Osteoblast (primary cell): ENCODE measurements at regions not wholly inside any gene's neighbourhood (a gene's known extent, or its start where the extent isn't known, plus 50 kb on each side); places are given as distances from the start of the nearest gene placed in this dataset.

ENCODE experiments used
- DNase-seq: peaks from one replicate; pipeline ENCODE4 v3.0.0; 2011; ENCODE audit warnings: low spot score, mixed read lengths; ENCODE audit not compliant: insufficient read length; ENCODE audit errors: missing footprints
- H2AFZ ChIP-seq: 2 replicates; pipeline ENCODE4 v1.6.0; 2011; ENCODE audit warnings: mild to moderate bottlenecking, low read length
- H3K27ac ChIP-seq: 2 replicates; pipeline ENCODE4 v1.5.1; 2011; ENCODE audit warnings: mild to moderate bottlenecking, low read depth, low read length, moderate library complexity
- H3K27me3 ChIP-seq: 2 replicates; pipeline ENCODE4 v1.6.0; 2012; ENCODE audit warnings: mild to moderate bottlenecking, control low read depth, inconsistent platforms, low read length, moderate library complexity; ENCODE audit not compliant: insufficient read depth
- H3K36me3 ChIP-seq: 2 replicates; pipeline ENCODE4 v1.5.1; 2011; ENCODE audit warnings: mild to moderate bottlenecking, low read length, control low read depth, moderate library complexity; ENCODE audit not compliant: insufficient read depth
- H3K4me1 ChIP-seq: 2 replicates; pipeline ENCODE4 v1.5.1; 2011; ENCODE audit warnings: mild to moderate bottlenecking, low read length, control low read depth, moderate library complexity; ENCODE audit not compliant: insufficient read depth
- H3K4me2 ChIP-seq: 2 replicates; pipeline ENCODE4 v1.6.0; 2011; ENCODE audit warnings: mild to moderate bottlenecking, low read length; ENCODE audit not compliant: insufficient read depth
- H3K4me3 ChIP-seq: fragments of 200-600 bp; sonication (generic); 3 replicates; pipeline ENCODE4 v1.5.1; 2012; ENCODE audit warnings: mild to moderate bottlenecking, low read length, inconsistent platforms; ENCODE audit not compliant: insufficient read depth
- H3K79me2 ChIP-seq: 2 replicates; pipeline ENCODE4 v1.6.0; 2012; ENCODE audit warnings: mild to moderate bottlenecking, low read length, control low read depth, inconsistent platforms; ENCODE audit not compliant: insufficient read depth
- H3K9me3 ChIP-seq: 2 replicates; pipeline ENCODE4 v1.5.1; 2011; ENCODE audit warnings: low read depth, low read length, control low read depth
- H4K20me1 ChIP-seq: 2 replicates; pipeline ENCODE4 v1.6.0; 2012; ENCODE audit warnings: mild to moderate bottlenecking, low read length, control low read depth; ENCODE audit not compliant: insufficient read depth
- TF ChIP-seq, protein P1 (sequence below): IDR thresholded peaks from 2 replicates; pipeline ENCODE4 v1.5.1; 2011; ENCODE audit warnings: mild to moderate bottlenecking, low read depth, low read length, moderate library complexity; ENCODE audit errors: extremely low read depth

DNA sequence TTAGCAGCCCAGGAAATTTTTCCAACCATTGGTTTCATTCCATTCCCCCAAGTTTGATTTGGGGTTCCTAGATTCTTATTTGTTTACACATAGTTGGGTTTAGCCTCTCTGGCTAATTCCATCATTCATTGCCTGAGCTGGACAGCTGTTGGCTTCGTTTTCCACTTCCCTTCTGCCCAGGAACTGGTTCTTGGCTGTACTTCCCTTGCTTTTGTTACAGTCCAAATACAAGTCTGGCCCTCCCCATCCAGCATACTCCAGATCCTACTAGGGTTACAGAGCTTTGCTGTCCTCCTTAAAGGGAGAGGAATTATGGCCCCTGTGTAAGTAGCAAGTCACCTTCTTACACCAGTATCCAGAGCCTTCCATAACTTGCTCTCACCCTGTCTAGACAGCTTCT is 356.3 kb downstream of the FAT3 start:
- Histone ChIP-seq H4K20me1 (no peaks in the 10 kb centered on the region), H3K4me1 (no peaks in the 10 kb centered on the region), H3K4me2 (no peak overlapping the region), H2AFZ (no peak overlapping the region), H3K9me3 (no peaks in the 10 kb centered on the region), H3K4me3 (no peak overlapping the region), H3K36me3 (no peaks in the 10 kb centered on the region), H3K79me2 (no peaks in the 10 kb centered on the region), H3K27ac (no peak overlapping the region), H3K27me3 (no peaks in the 10 kb centered on the region)
- TF ChIP-seq, protein P1, sequence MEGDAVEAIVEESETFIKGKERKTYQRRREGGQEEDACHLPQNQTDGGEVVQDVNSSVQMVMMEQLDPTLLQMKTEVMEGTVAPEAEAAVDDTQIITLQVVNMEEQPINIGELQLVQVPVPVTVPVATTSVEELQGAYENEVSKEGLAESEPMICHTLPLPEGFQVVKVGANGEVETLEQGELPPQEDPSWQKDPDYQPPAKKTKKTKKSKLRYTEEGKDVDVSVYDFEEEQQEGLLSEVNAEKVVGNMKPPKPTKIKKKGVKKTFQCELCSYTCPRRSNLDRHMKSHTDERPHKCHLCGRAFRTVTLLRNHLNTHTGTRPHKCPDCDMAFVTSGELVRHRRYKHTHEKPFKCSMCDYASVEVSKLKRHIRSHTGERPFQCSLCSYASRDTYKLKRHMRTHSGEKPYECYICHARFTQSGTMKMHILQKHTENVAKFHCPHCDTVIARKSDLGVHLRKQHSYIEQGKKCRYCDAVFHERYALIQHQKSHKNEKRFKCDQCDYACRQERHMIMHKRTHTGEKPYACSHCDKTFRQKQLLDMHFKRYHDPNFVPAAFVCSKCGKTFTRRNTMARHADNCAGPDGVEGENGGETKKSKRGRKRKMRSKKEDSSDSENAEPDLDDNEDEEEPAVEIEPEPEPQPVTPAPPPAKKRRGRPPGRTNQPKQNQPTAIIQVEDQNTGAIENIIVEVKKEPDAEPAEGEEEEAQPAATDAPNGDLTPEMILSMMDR: no peak
- no peak for DNase-seq

GRCh38 chr11:92588393-92588792 is 363.8 kb downstream of the FAT3 start:
- Histone ChIP-seq H4K20me1 (no peaks in the 10 kb centered on the region), H3K4me1 (no peaks in the 10 kb centered on the region), H3K27me3 (no peaks in the 10 kb centered on the region), H3K27ac (no peak overlapping the region), H3K36me3 (no peaks in the 10 kb centered on the region), H3K9me3 (no peaks in the 10 kb centered on the region), H3K4me2 (no peak overlapping the region), H2AFZ (no peak overlapping the region), H3K4me3 (no peak overlapping the region), H3K79me2 (no peaks in the 10 kb centered on the region)
- DNase-seq: no peak
- TF ChIP-seq, protein P1: no peak

GRCh38 chr11:92589512-92589911 is 364.9 kb downstream of the FAT3 start:
- H2AFZ ChIP-seq: no peak overlapping the region
- H3K9me3 ChIP-seq: no peaks in the 10 kb centered on the region
- H4K20me1 ChIP-seq: no peaks in the 10 kb centered on the region
- H3K4me3 ChIP-seq: no peak overlapping the region
- H3K27ac ChIP-seq: no peak overlapping the region
- H3K4me1 ChIP-seq: no peaks in the 10 kb centered on the region
- TF ChIP-seq, protein P1: no peak
- no peaks in the 10 kb centered on the region for H3K36me3 ChIP-seq
- no peak overlapping the region for H3K4me2 ChIP-seq
- DNase-seq: no peak
- H3K27me3 ChIP-seq: no peaks in the 10 kb centered on the region
- H3K79me2 ChIP-seq: no peaks in the 10 kb centered on the region

DNA sequence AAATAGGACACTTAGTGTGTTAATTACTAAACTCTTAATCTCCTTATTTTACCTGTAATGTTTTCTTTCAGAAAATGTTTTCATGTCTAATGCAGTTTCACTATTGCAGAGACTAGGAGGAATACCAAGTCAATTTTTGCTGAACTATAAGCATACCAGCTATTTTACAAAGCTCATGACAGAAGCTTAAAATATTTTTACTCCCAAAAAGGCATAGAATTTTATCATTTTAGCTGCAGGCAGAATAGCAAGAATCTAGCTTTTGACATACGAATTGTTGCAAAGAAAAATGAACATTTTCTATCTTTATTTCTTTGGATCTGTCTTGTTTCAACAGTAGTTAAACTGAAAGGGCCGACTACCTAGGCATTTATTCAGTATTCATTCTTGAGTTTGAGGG is 366.9 kb downstream of the FAT3 start:
- Histone ChIP-seq H3K36me3 (no peaks in the 10 kb centered on the region), H3K4me2 (no peak overlapping the region), H2AFZ (no peak overlapping the region), H3K27me3 (no peaks in the 10 kb centered on the region), H4K20me1 (no peaks in the 10 kb centered on the region), H3K9me3 (no peaks in the 10 kb centered on the region), H3K79me2 (no peaks in the 10 kb centered on the region), H3K4me1 (no peaks in the 10 kb centered on the region), H3K27ac (no peak overlapping the region), H3K4me3 (no peak overlapping the region)
- TF ChIP-seq, protein P1: no peak
- peak; percentile 25 for DNase-seq
